Upper lobe of right lung (tissue), 1 donor: ENCODE measurements at regions not wholly inside any gene's neighbourhood (a gene's known extent, or its start where the extent isn't known, plus 50 kb on each side); places are given as distances from the start of the nearest gene placed in this dataset.

Experiments used
- ATAC-seq: fragments of 200-7000 bp; cut with Tn5 transposase; one replicate; pipeline ENCODE4 v1.9.1; 2020; ENCODE audit warnings: mild to moderate bottlenecking, moderate library complexity
- DNase-seq: peaks from one replicate; pipeline ENCODE4 v3.0.0-alpha.2; 2020
- H3K27ac ChIP-seq: fragments of 200-600 bp; one replicate; pipeline ENCODE4 v1.8.0; 2022
- H3K27me3 ChIP-seq: fragments of 200-600 bp; one replicate; pipeline ENCODE4 v1.8.0; 2022; ENCODE audit warnings: mild to moderate bottlenecking
- H3K36me3 ChIP-seq: fragments of 200-600 bp; one replicate; pipeline ENCODE4 v1.8.0; 2022
- H3K4me1 ChIP-seq: fragments of 200-600 bp; one replicate; pipeline ENCODE4 v1.8.0; 2022
- H3K4me3 ChIP-seq: fragments of 200-600 bp; one replicate; pipeline ENCODE4 v1.8.0; 2022; ENCODE audit warnings: mild to moderate bottlenecking
- H3K9me3 ChIP-seq: fragments of 200-600 bp; one replicate; pipeline ENCODE4 v1.8.0; 2022
- intact Hi-C: fragments of 100-400 bp; cut with DNase I; formaldehyde crosslinking; loops from one replicate; pipeline ENCODE4 v1.11.0; 2022
- TF ChIP-seq, protein P1 (sequence below): fragments of 200-600 bp; IDR thresholded peaks from one replicate; pipeline ENCODE4 v1.8.0; 2022; ENCODE audit warnings: antibody characterized with exemption
- donor health status: DM: no; HTN: yes; CAD: no; lungs with severe emphysema.

DNA sequence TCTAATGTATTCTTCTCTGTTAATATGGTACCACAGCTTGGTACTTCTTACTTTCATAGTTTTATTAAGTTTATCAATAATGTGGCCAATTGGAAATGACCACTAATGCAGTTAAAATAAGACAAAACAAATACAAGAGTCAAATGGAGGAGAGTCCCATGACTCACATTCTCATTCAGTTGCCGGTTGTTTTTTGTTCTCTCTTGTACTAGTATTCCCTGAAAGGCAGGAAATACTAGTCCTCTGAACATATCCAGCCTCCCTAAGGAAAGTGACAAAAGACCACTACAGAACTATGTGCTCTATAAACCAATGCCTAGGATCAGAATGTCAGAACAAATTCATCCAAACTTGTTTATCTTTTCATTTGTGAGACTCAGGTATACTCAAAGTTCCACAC lies 165.2 kb upstream of the SAMSN1 start:
- H3K27ac ChIP-seq = no peak overlapping the region
- H3K4me1 ChIP-seq = no peaks in the 10 kb centered on the region
- TF ChIP-seq, protein P1, sequence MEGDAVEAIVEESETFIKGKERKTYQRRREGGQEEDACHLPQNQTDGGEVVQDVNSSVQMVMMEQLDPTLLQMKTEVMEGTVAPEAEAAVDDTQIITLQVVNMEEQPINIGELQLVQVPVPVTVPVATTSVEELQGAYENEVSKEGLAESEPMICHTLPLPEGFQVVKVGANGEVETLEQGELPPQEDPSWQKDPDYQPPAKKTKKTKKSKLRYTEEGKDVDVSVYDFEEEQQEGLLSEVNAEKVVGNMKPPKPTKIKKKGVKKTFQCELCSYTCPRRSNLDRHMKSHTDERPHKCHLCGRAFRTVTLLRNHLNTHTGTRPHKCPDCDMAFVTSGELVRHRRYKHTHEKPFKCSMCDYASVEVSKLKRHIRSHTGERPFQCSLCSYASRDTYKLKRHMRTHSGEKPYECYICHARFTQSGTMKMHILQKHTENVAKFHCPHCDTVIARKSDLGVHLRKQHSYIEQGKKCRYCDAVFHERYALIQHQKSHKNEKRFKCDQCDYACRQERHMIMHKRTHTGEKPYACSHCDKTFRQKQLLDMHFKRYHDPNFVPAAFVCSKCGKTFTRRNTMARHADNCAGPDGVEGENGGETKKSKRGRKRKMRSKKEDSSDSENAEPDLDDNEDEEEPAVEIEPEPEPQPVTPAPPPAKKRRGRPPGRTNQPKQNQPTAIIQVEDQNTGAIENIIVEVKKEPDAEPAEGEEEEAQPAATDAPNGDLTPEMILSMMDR = no peak
- no peaks in the 10 kb centered on the region for H3K36me3 ChIP-seq
- DNase-seq (no peak), ATAC-seq (no peak)
- no peak overlapping the region for H3K4me3 ChIP-seq
- H3K27me3 ChIP-seq = no peaks in the 10 kb centered on the region
- H3K9me3 ChIP-seq = no peaks in the 10 kb centered on the region
- intact Hi-C loops = no loop called here

DNA sequence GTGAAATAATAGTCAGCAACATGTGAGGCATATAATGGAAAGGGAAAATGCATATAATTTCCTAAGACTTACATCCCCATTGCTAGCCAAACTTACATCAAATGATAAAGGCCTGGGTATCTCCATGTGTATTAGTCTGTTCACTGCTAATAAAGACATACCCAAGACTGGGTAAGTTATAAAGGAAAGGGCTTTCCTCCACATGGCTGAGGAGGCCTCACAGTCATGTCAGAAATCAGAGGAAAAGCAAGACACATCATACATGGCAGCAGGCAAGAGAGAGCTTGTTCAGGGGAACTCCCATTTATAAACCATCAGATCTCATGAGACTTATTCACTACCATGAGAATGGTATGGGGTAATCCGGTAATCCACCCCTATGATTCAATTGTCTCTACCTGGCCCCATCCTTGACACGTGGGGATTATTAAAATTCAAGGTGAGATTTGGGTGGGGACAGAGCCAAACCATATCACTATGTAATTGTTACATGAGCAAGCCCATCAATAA lies 161.5 kb upstream of the SAMSN1 start:
- TF ChIP-seq, protein P1 = no peak
- ATAC-seq (no peak), DNase-seq (no peak)
- intact Hi-C loops = no loop called here
- no peaks in the 10 kb centered on the region for H3K27me3 ChIP-seq
- H3K9me3 ChIP-seq = no peaks in the 10 kb centered on the region
- H3K36me3 ChIP-seq = no peaks in the 10 kb centered on the region
- no peak overlapping the region for H3K27ac ChIP-seq
- H3K4me1 ChIP-seq = no peaks in the 10 kb centered on the region
- no peak overlapping the region for H3K4me3 ChIP-seq

DNA sequence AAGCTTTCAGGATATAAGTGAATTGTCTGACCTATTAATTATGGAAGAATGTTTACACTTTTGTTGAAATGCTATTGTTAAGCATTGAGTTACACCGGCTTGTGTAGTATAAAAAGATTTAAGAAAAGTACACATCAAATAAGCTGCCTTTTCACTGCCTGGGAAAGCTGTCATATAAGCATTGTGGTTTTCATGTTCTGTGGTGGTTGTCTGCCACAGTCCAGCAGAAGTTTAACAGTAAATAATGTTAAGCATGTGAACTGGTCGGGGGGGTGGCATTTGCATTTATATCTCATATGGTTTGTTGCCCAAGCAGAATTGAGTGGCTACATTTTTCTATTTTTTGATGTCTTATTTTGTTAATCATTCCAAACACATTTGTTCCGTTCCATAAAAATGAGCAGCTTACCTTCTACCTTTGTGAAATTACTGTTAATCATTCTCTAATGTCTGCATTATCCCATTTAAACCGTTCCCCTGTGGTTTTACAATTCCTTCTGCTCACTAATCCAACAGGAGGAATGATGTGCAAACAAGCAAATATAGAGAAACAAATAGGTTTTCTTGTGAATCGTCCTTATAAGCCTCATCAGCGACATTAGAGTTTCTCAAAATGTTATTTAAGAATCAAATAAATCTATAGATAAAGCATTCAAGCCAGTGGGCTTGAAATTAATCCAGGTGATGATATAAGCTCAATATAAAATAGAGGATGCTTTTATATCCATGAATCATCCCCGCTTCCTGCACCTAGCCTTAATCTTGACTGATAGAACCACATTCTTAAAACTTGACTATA lies 160.8 kb upstream of the SAMSN1 start:
- no peaks in the 10 kb centered on the region for H3K27me3 ChIP-seq
- no peak overlapping the region for H3K4me3 ChIP-seq
- no peaks in the 10 kb centered on the region for H3K9me3 ChIP-seq
- no peak for ATAC-seq
- H3K27ac ChIP-seq = no peak overlapping the region
- no peaks in the 10 kb centered on the region for H3K4me1 ChIP-seq
- no peaks in the 10 kb centered on the region for H3K36me3 ChIP-seq
- TF ChIP-seq, protein P1 = no peak
- intact Hi-C loops = no loop called here
- DNase-seq = no peak

DNA sequence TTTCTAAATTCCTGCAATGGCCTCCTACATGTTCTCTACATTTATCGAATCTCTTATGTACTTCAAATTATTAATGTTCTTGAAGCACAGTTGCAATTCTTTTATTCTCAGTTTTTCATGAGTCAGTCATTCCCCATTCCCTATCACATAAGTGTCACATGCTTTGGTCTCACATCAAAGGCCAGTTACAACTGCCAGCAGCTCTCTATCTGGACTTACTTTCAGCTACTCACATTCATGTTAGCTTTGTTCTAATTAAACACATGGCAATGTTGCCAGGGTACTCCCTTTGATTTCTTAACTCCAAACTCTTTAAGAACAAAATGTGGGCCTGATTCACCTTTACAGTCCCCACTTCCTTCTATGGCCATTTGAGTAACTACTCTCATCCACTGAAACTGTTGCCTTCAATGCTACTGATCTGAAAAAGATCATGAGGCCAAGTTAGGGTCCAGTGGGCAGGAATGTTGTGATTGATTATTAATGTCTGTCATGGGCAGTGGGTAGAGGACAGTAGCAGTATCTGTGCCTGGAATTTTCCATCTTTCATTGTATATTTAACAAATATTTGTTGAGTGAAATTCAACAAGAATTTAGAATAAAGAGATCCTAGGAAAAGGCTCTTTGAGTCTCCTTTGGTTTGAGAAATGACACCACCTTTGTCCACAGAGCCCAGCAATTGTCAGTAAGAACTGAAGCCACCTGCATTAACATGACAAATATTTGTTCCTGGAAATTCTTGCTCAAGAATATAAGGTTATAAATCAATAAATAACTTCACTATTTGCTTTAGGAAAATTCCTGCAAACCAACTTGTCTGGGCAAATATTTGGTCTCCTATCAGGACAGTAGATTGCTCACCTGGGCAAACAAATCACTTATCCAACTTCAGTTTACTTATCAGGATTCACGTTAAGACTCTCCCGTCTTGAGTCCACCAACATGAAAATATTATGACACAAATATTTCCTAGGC lies 153.6 kb upstream of the SAMSN1 start:
- H3K27ac ChIP-seq = no peak overlapping the region
- DNase-seq = no peak

DNA sequence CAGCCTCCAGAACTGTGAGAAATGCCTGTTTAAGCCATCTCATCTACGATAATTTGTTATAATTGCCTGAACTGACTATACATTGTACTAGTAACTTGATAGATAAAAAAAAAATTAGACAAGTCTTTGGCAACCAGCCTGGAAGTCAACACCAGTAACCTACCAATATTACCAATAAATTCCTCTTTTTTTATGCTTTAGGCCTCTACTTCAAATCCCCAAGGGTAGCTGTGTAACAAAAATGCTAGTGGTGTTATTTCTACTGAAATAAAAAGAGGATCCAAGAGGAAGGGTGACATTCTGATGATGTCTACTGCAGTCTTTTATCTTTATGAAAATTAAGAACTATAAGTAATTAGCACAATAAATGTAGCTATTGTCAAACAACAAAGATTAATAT lies 151.7 kb upstream of the SAMSN1 start:
- ATAC-seq (no peak), DNase-seq (no peak)
- Histone ChIP-seq H3K27ac (no peak overlapping the region), H3K4me1 (no peaks in the 10 kb centered on the region), H3K4me3 (no peak overlapping the region), H3K9me3 (no peaks in the 10 kb centered on the region), H3K36me3 (no peaks in the 10 kb centered on the region), H3K27me3 (no peaks in the 10 kb centered on the region)
- TF ChIP-seq, protein P1 = no peak
- intact Hi-C loops = no loop called here

More for the DNA sequence above, 153.6 kb upstream of the SAMSN1 start:
- intact Hi-C loops = no loop called here
- H3K27me3 ChIP-seq = no peaks in the 10 kb centered on the region
- TF ChIP-seq, protein P1 = no peak
- H3K9me3 ChIP-seq = no peaks in the 10 kb centered on the region
- H3K4me1 ChIP-seq = no peaks in the 10 kb centered on the region
- H3K4me3 ChIP-seq = no peak overlapping the region
- no peak for ATAC-seq
- no peaks in the 10 kb centered on the region for H3K36me3 ChIP-seq
